COR-L47 (cell line): ENCODE measurements at regions not wholly inside any gene's neighbourhood (a gene's known extent, or its start where the extent isn't known, plus 50 kb on each side); places are given as distances from the start of the nearest gene placed in this dataset.

ENCODE experiments used
- DNase-seq: peaks from one replicate; lab custom pipeline; 2025; lab: John Stamatoyannopoulos, UW

GRCh38 chr1:234973426-234974250, 155.0 kb downstream of the TOMM20 start:
- peak; percentile 68 for DNase-seq

GRCh38 chr1:234972411-234973191, 156.0 kb downstream of the TOMM20 start:
- DNase-seq: no peak

GRCh38 chr1:234971586-234972297, 156.9 kb downstream of the TOMM20 start:
- DNase-seq: no peak

GRCh38 chr1:234970731-234971476, 157.7 kb downstream of the TOMM20 start:
- peak; percentile 40 for DNase-seq

- DNase-seq: no peak
Measured at GRCh38 chr1:234970401-234970730, 158.3 kb downstream of the TOMM20 start.

- DNase-seq: peak; percentile 77
Measured at GRCh38 chr1:234969581-234970400, 158.8 kb downstream of the TOMM20 start.

GRCh38 chr1:234969011-234969441, 159.6 kb downstream of the TOMM20 start:
- DNase-seq: no peak

- DNase-seq: no peak
Measured at GRCh38 chr1:234968451-234968850, 160.2 kb downstream of the TOMM20 start.

- no peak for DNase-seq
Measured at GRCh38 chr1:234967121-234967520, 161.5 kb downstream of the TOMM20 start.

GRCh38 chr1:234965111-234965510, 163.5 kb downstream of the TOMM20 start:
- DNase-seq: no peak

- DNase-seq: no peak
Measured at GRCh38 chr1:234963904-234964702, 164.5 kb downstream of the TOMM20 start.

- DNase-seq: no peak
Measured at GRCh38 chr1:234963180-234963903, 165.3 kb downstream of the TOMM20 start.

GRCh38 chr1:234962340-234962989, 166.2 kb downstream of the TOMM20 start:
- no peak for DNase-seq

- no peak for DNase-seq
Measured at GRCh38 chr1:234961456-234962339, 166.9 kb downstream of the TOMM20 start.

GRCh38 chr1:234960722-234961455, 167.7 kb downstream of the TOMM20 start:
- DNase-seq: no peak

- no peak for DNase-seq
Measured at GRCh38 chr1:234958706-234959657, 169.7 kb downstream of the TOMM20 start.
